ENCODE measurements at regions not wholly inside any gene's neighbourhood (a gene's known extent, or its start where the extent isn't known, plus 50 kb on each side); places are given as distances from the start of the nearest gene placed in this dataset.

GRCh38 chr17:13160790-13161189 is 143.0 kb upstream of the ELAC2 start:
- TF ChIP-seq GATA2 (IDR thresholded peaks at IDR 0.05; ENCODE audit: low read depth, low read length) = no peak
- no peak for TF ChIP-seq GATA3 (IDR thresholded peaks at IDR 0.05; ENCODE audit: low read depth, low read length)
